Hematopoietic multipotent progenitor cell treated with erythropoietin and hydrocortisone succinate and interleukin-3 and kit ligand, for 6 days (in vitro differentiated cells): ENCODE measurements at regions not wholly inside any gene's neighbourhood (a gene's known extent, or its start where the extent isn't known, plus 50 kb on each side); places are given as distances from the start of the nearest gene placed in this dataset.

Source experiments
- DNase-seq: peaks from one replicate; pipeline ENCODE4 v3.0.0-alpha.2; 2015

- no peak for DNase-seq
These were observed 52.0 kb upstream of the ABL1 start for GRCh38 chr9:130782886-130783530.

DNA sequence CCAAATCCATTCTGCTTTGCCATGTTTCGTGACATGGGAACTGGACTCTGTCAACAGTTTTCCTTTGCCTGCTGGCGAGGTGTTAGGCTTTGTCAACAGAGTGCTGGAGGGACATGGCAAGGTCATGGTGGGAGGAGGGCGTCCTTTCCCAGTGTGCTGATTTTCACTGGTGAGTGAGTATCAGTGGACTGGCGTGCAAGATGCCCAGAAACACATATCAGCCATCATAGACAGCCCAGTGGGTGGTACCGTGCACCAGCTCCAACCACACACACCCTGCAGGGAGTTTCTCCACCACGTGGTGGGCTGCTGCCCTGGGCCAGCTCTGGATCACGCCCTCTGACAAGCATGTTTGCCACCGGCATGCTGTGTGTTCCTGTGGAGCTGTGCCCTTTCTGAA lies 50.0 kb upstream of the ABL1 start:
- DNase-seq = peak; percentile 74
